Stomach smooth muscle (tissue), 2 donors: ENCODE measurements at regions not wholly inside any gene's neighbourhood (a gene's known extent, or its start where the extent isn't known, plus 50 kb on each side); places are given as distances from the start of the nearest gene placed in this dataset.
"Not testable (repeated sequence)": the region's sequence is repeated elsewhere in the genome, so short reads cannot be mapped to it uniquely, and the experiment has no call there.

Source experiments
- H3K27ac ChIP-seq: one replicate; pipeline ENCODE4 v1.7.0; 2013; ENCODE audit warnings: mild to moderate bottlenecking, low read length, inconsistent platforms
- H3K27me3 ChIP-seq, 2 donors: one replicate each; pipeline ENCODE4 v1.7.0; 2013; ENCODE audit warnings: low read length in 2 of 2; ENCODE audit not compliant: insufficient read depth in 2 of 2, control insufficient read depth in 1 of 2
- H3K36me3 ChIP-seq, 2 donors: one replicate each; pipeline ENCODE4 v1.7.0; 2013; ENCODE audit warnings: low read length in 2 of 2; ENCODE audit not compliant: control insufficient read depth in 2 of 2, insufficient read depth in 2 of 2
- H3K4me1 ChIP-seq: one replicate; pipeline ENCODE4 v1.7.0; 2013; ENCODE audit warnings: low read length; ENCODE audit not compliant: control insufficient read depth, insufficient read depth
- H3K4me3 ChIP-seq, 2 donors: one replicate each; pipeline ENCODE4 v1.7.0; 2013; ENCODE audit warnings: low read length in 2 of 2
- H3K9ac ChIP-seq, 2 donors: one replicate each; pipeline ENCODE4 v1.7.0; 2013; ENCODE audit warnings: low read length in 2 of 2, mild to moderate bottlenecking in 1 of 2
- H3K9me3 ChIP-seq, 2 donors: one replicate each; pipeline ENCODE4 v1.7.0; 2013; ENCODE audit warnings: low read length in 2 of 2; ENCODE audit not compliant: control insufficient read depth in 2 of 2
- donor health status: healthy.
- donor health status: Pancreatic carcinoma.

- no peak overlapping the region for H3K27ac ChIP-seq
- no peaks in the 10 kb centered on the region for H3K9me3 ChIP-seq
- H3K4me3 ChIP-seq = no peak overlapping the region
- H3K4me1 ChIP-seq = no peaks in the 10 kb centered on the region
- no peaks in the 10 kb centered on the region for H3K36me3 ChIP-seq
- H3K27me3 ChIP-seq = no peaks in the 10 kb centered on the region
- no peak overlapping the region for H3K9ac ChIP-seq
These were observed 391.4 kb upstream of the FRG2C start for GRCh38 chr3:75272691-75273090.

GRCh38 chr3:75285531-75286148, 378.5 kb upstream of the FRG2C start:
- H3K36me3 ChIP-seq, H3K9ac ChIP-seq, H3K27me3 ChIP-seq, H3K4me3 ChIP-seq, H3K27ac ChIP-seq, H3K4me1 ChIP-seq, H3K9me3 ChIP-seq: not testable (repeated sequence)

- H3K36me3 ChIP-seq, H3K9ac ChIP-seq, H3K9me3 ChIP-seq, H3K27ac ChIP-seq, H3K4me3 ChIP-seq, H3K27me3 ChIP-seq, H3K4me1 ChIP-seq: not testable (repeated sequence)
These were observed 375.1 kb upstream of the FRG2C start for GRCh38 chr3:75288972-75289574.

- H3K27ac ChIP-seq = no peak overlapping the region
- H3K4me1 ChIP-seq = no peaks in the 10 kb centered on the region
- peaks cover 0 to 6% of the 10 kb centered on the region in 2 donors for H3K9me3 ChIP-seq
- H3K4me3 ChIP-seq = no peak overlapping the region
- no peaks in the 10 kb centered on the region for H3K36me3 ChIP-seq
- H3K27me3 ChIP-seq = no peaks in the 10 kb centered on the region
- H3K9ac ChIP-seq = no peak overlapping the region
These were observed 370.0 kb upstream of the FRG2C start for GRCh38 chr3:75294124-75294523.

GRCh38 chr3:75295013-75295412, 369.1 kb upstream of the FRG2C start:
- H3K4me1 ChIP-seq = no peaks in the 10 kb centered on the region
- no peaks in the 10 kb centered on the region for H3K27me3 ChIP-seq
- no peak overlapping the region for H3K9ac ChIP-seq
- no peaks in the 10 kb centered on the region for H3K36me3 ChIP-seq
- no peak overlapping the region for H3K4me3 ChIP-seq
- H3K9me3 ChIP-seq = peaks cover 0 to 6% of the 10 kb centered on the region in 2 donors
- H3K27ac ChIP-seq = no peak overlapping the region

- H3K27ac ChIP-seq = no peak overlapping the region
- no peaks in the 10 kb centered on the region for H3K36me3 ChIP-seq
- no peak overlapping the region for H3K4me3 ChIP-seq
- no peaks in the 10 kb centered on the region for H3K27me3 ChIP-seq
- H3K4me1 ChIP-seq = no peaks in the 10 kb centered on the region
- H3K9ac ChIP-seq = no peak overlapping the region
- peaks cover 0 to 6% of the 10 kb centered on the region in 2 donors for H3K9me3 ChIP-seq
These were observed 367.3 kb upstream of the FRG2C start for GRCh38 chr3:75296858-75297257.

- Histone ChIP-seq H3K27ac (no peak overlapping the region), H3K27me3 (no peaks in the 10 kb centered on the region), H3K4me1 (no peaks in the 10 kb centered on the region), H3K9me3 (peaks cover 0 to 6% of the 10 kb centered on the region in 2 donors), H3K36me3 (no peaks in the 10 kb centered on the region), H3K4me3 (no peak overlapping the region), H3K9ac (no peak overlapping the region)
These were observed 363.5 kb upstream of the FRG2C start for GRCh38 chr3:75300606-75301005.

- not testable (repeated sequence) for H3K4me3 ChIP-seq, H3K36me3 ChIP-seq, H3K4me1 ChIP-seq, H3K9ac ChIP-seq, H3K9me3 ChIP-seq, H3K27ac ChIP-seq, H3K27me3 ChIP-seq
These were observed 363.1 kb upstream of the FRG2C start for GRCh38 chr3:75301050-75301449.

GRCh38 chr3:75303741-75304140, 360.4 kb upstream of the FRG2C start:
- Histone ChIP-seq H3K4me1 (no peaks in the 10 kb centered on the region), H3K27ac (no peak overlapping the region), H3K27me3 (no peaks in the 10 kb centered on the region), H3K4me3 (no peak overlapping the region), H3K36me3 (no peaks in the 10 kb centered on the region), H3K9me3 (peaks cover 0 to under 1% of the 10 kb centered on the region in 2 donors), H3K9ac (no peak overlapping the region)

GRCh38 chr3:75305901-75306300, 358.2 kb upstream of the FRG2C start:
- H3K9me3 ChIP-seq = no peaks in the 10 kb centered on the region

GRCh38 chr3:75311306-75311705, 352.8 kb upstream of the FRG2C start:
- H3K4me3 ChIP-seq, H3K9me3 ChIP-seq, H3K27ac ChIP-seq, H3K4me1 ChIP-seq, H3K27me3 ChIP-seq, H3K9ac ChIP-seq, H3K36me3 ChIP-seq: not testable (repeated sequence)

More at GRCh38 chr3:75305901-75306300, 358.2 kb upstream of the FRG2C start:
- Histone ChIP-seq H3K4me3 (no peak overlapping the region), H3K4me1 (no peaks in the 10 kb centered on the region), H3K27me3 (no peaks in the 10 kb centered on the region), H3K9ac (no peak overlapping the region), H3K27ac (no peak overlapping the region), H3K36me3 (no peaks in the 10 kb centered on the region)
